ENCODE measurements at regions not wholly inside any gene's neighbourhood (a gene's known extent, or its start where the extent isn't known, plus 50 kb on each side); places are given as distances from the start of the nearest gene placed in this dataset.
"Not testable (repeated sequence)": the region's sequence is repeated elsewhere in the genome, so short reads cannot be mapped to it uniquely, and the experiment has no call there.

DNA sequence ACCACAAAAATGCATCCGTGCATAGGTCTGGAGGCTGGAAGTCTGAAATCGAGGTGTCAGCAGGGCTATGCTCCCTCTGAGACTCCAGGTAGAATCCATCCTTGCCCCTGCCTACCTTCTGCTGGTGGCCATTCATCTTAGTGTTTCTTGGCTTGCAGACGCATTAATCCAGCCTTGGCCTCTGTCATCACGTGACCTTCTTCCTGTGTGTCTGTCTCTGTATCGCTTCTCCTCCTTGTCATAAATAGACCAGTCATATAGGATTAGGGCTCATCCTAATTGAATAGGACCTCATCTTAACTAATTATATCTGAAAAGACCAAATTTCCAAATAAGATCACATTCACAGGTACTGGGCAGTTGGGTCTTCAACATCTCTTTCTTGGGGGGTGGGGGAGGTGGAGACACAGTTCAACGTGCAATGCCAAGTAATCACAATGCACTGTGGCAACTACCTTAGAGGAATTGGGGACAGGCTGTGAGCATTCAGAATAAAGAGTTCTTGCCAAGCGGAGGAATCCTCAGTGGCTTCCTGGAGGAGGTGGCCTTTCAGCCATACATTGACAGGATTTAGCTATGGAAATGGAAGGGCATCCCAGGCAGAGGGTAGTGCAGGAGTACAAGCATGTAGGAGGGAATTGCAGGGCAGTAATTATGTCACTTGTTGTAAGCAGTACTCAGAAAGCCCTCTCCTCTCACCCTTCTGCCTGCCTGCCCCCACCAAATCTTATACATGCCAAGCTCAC, 96.2 kb upstream of the SYT13 start:
- DNase-seq: no peak

GRCh38 chr11:45379162-45379863, 93.2 kb upstream of the SYT13 start:
- peak; percentile 5 for DNase-seq

GRCh38 chr11:45378516-45378915, 92.4 kb upstream of the SYT13 start:
- DNase-seq: no peak

- no peak for DNase-seq
These were observed 88.5 kb upstream of the SYT13 start for GRCh38 chr11:45374653-45375059.

- DNase-seq: no peak
These were observed 88.0 kb upstream of the SYT13 start for GRCh38 chr11:45374130-45374529.

GRCh38 chr11:45373506-45374035, 87.4 kb upstream of the SYT13 start:
- DNase-seq: no peak

GRCh38 chr11:45372414-45372813, 86.3 kb upstream of the SYT13 start:
- not testable (repeated sequence) for DNase-seq

DNA sequence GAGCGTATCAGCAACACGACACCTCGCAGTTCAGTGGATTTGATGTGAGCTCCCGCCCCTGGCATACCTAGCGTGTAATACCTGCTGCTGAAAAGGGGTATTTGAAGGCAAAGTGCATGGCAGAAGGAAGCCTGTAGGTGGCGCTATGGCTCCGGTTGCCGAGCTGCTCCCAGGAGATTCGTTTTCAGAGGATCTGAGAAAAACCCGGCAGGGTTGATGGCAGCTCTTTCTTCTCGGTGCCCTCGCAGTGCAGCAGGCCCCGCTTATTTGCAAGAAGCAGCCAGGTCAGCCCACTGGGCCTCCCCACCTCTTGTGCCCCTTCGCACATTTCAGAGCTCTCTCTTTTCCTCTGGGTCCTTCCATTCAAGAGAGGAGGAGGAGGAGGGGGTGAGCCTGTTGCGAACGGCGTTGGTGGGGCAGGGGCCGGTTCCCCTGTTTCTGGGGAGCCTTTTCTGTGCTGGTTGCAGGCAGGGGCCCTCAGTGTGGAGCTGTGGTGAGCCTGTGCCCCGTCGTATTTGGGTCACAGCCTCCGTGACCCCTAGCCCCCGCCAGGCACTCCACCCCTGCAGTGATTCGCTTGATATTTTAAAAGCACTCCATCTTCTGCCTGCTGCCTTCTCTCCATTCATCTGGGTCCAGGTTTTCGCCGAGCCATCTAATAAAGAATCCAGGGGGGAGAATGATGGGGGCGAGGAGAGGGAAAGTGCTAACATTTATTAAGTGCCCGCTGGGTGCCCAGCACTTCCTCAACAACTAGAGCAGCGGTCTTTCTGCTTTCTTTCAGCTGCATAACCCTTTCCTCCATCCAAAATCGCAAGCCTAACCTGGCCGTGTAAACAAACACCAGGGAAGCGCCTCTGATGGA, 85.3 kb upstream of the SYT13 start:
- DNase-seq: peak; percentile 83

DNA sequence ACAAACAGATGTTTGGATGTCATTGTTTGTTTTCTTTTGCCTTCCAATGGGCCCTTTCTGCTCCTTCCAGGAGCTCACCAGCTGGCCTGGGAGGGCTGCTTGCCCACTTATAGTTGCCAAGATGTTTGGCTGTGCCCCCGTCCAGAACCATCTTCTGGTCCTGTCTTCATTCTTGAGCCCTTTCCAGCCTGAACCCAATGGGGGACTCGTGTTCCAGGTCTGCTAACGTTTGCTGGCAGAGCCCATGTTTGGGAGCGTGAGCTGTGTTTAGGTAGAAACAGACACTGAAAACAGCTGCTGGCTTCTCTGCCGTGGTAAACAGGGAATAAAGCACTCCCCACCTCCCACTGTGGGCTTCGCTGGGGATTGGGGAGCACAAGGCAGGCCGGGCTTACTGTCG, 83.2 kb upstream of the SYT13 start:
- DNase-seq: no peak

GRCh38 chr11:45368697-45369096, 82.6 kb upstream of the SYT13 start:
- no peak for DNase-seq

GRCh38 chr11:45366619-45367190, 80.6 kb upstream of the SYT13 start:
- peak; percentile 7 for DNase-seq

DNA sequence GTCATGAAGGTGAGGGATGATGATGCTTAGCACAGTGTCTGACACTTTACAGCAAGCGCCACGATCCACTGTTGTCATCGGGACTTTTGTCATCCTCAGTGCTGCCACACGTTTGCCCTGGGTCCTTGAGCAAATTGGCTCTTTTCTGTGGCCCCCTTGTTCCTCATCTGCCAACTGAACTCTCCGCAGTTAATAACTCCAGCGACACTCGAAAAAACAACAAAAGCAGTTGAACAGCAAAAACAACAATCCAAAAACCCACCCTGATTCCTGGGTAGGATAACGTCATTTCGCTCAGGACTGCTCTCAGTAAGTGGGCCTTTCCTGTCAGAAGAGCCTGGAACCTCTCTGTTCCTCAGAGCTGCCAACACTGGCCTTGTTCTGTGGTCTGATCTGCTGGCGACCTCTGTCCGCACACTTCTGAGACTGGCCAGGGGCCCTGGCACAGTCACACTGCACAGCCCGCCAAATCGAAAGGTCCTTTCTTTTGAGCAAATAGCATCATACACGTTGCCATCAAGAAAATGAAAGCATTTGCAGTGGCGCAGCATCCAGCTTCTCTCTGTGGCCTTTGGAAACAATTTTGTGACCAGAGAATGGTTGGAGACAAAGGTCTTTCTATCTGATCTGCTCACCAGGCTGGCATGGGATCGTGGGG, 79.9 kb upstream of the SYT13 start:
- DNase-seq: no peak

DNA sequence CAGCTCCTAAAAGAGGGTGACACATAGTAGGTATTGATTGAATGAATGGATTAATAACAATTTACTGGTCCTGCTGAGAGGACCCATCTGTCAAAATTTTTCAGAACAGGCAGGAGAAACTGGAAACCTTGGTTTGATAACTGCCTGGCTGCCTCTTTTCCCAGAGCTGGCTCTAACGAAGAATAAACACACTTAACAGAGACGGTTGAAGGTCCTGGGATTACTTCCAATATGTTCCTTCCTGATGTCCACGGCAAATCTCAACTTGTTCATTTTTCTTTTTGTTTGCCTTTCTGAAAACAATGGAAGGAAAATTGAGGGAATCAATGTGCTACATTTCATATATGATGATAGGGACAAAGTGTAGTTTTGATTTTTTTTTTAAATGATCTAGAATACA, 76.5 kb upstream of the SYT13 start:
- no peak for DNase-seq

DNA sequence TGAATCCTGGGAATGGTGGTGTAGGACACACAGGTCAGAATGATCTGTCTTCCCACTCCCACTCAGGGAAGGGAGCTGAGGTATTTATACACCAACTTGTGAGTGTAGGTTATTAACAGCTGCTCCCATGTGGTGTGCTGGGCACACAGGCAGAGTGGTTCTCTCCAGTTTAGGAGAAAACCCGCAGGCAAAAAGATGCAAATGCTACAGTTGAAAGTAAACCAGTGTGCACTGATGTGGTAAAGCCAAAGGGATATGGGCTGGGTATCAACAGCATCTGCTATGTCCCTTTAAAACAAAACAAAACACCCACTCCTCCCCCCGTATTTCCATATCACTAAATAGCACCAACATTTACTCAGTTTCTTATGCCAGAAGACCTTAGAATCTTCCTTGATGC, 75.4 kb upstream of the SYT13 start:
- DNase-seq: no peak

- DNase-seq: no peak
These were observed 69.5 kb upstream of the SYT13 start for GRCh38 chr11:45355706-45356041.

GRCh38 chr11:45354976-45355705, 69.0 kb upstream of the SYT13 start:
- DNase-seq: peak; percentile 93

DNA sequence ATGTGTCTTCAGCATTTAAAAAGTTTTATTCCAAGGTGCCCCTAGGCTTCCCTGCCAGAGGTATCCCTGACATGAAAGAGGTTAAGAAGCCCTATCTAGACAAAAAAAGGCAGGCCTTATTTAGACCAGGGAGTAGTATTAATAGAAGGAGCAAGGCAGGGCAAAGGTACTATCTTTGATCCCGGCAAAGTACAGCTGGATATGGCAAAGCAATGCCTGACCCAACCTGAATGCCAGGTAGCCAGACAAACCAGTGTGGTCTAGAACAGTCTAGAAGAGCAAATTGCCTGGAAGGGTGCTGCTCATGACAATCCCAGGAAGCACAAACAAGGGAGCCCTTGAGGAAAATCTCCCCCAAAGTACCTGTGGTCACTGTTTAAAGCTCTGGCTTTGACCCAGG, 62.6 kb upstream of the SYT13 start:
- no peak for DNase-seq

- DNase-seq: no peak
These were observed 61.4 kb upstream of the SYT13 start for GRCh38 chr11:45347348-45348082.

GRCh38 chr11:45345491-45345890, 59.4 kb upstream of the SYT13 start:
- no peak for DNase-seq

DNA sequence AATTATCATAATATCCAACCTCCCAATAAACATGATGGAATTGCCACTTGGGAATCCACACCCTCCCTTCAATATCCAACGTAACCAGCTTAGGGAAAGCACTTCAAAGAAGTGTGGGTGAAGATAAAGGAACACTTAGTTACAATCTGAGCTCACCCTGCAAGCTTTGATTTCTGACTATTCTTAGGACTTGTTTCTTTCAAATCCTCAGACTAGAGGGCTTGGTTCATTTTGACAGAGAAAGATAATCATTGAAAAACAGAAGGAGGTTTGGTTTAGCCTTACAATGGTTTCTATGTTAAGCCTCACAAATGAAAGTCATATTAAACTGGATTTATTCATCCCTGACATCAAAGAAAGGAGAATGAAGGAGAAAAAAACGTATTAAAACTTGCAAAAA, 57.9 kb upstream of the SYT13 start:
- DNase-seq: no peak

DNA sequence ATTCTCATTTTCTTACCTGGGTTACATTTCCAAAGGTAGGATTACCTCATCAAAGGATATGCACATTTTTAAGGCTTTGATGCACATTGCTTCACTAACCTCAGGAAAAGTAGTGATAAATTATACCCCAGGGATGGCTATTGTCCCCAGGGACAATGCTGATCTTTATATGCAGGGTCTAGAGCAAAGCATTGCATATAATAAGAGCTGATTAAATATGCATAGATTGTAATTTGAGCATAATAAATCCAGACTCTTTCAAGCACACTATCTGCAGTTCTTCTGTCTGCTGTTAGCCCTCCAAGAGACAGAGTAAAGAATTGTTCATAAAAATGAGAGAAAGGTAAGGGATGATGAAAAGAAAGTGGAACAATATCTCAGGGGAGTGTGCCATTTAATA, 57.3 kb upstream of the SYT13 start:
- no peak for DNase-seq

Data from NCI-H345 (cell line).